Glutamatergic neuron (in vitro differentiated cells): ENCODE measurements at regions not wholly inside any gene's neighbourhood (a gene's known extent, or its start where the extent isn't known, plus 50 kb on each side); places are given as distances from the start of the nearest gene placed in this dataset.

Source experiments
- DNase-seq: peaks from one replicate; pipeline ENCODE4 v3.0.0; 2022
- H3K27ac Mint-ChIP-seq: one replicate; pipeline ENCODE4 v1.8.0; 2020; ENCODE audit warnings: mild to moderate bottlenecking, mixed read lengths, inconsistent platforms; ENCODE audit not compliant: unreplicated experiment
- H3K27me3 Mint-ChIP-seq: one replicate; pipeline ENCODE4 v1.8.0; 2020; ENCODE audit warnings: mild to moderate bottlenecking, moderate library complexity, mixed read lengths, inconsistent platforms; ENCODE audit not compliant: unreplicated experiment
- H3K36me3 Mint-ChIP-seq: one replicate; pipeline ENCODE4 v1.8.0; 2020; ENCODE audit warnings: mild to moderate bottlenecking, mixed read lengths, inconsistent platforms; ENCODE audit not compliant: unreplicated experiment
- H3K4me1 Mint-ChIP-seq: one replicate; pipeline ENCODE4 v1.8.0; 2020; ENCODE audit warnings: mild to moderate bottlenecking, low read depth, mixed read lengths, inconsistent platforms; ENCODE audit not compliant: unreplicated experiment
- H3K4me3 Mint-ChIP-seq: one replicate; pipeline ENCODE4 v1.8.0; 2020; ENCODE audit warnings: mild to moderate bottlenecking, mixed read lengths, inconsistent platforms; ENCODE audit not compliant: unreplicated experiment
- H3K9me3 Mint-ChIP-seq: one replicate; pipeline ENCODE4 v1.8.0; 2020; ENCODE audit warnings: mild to moderate bottlenecking, moderate library complexity, mixed read lengths, inconsistent platforms; ENCODE audit not compliant: unreplicated experiment
- CTCF ChIP-seq: fragments of 200-600 bp; sonication (generic); IDR thresholded peaks from one replicate; pipeline ENCODE4 v1.5.0; 2021; ENCODE audit not compliant: partially characterized antibody, unreplicated experiment

GRCh38 chr3:190222916-190223315 is 99.3 kb downstream of the CLDN1 start:
- no peak for DNase-seq
- Mint-ChIP-seq H3K9me3 (peaks cover 4% of the 10 kb centered on the region), H3K27ac (no peak overlapping the region), H3K36me3 (no peaks in the 10 kb centered on the region), H3K27me3 (no peaks in the 10 kb centered on the region), H3K4me3 (no peak overlapping the region), H3K4me1 (no peaks in the 10 kb centered on the region)
- TF ChIP-seq CTCF = no peak

GRCh38 chr3:190222360-190222759 is 99.9 kb downstream of the CLDN1 start:
- Mint-ChIP-seq H3K4me3 (no peak overlapping the region), H3K27me3 (no peaks in the 10 kb centered on the region), H3K27ac (no peak overlapping the region), H3K9me3 (peaks cover 4% of the 10 kb centered on the region), H3K4me1 (no peaks in the 10 kb centered on the region), H3K36me3 (no peaks in the 10 kb centered on the region)
- no peak for DNase-seq
- TF ChIP-seq CTCF = no peak

- no peaks in the 10 kb centered on the region for H3K36me3 Mint-ChIP-seq
Measured at GRCh38 chr3:190220362-190220761, 99.7 kb upstream of the P3H2 start.

GRCh38 chr3:190217081-190217480 is 96.4 kb upstream of the P3H2 start:
- Mint-ChIP-seq H3K36me3 (no peaks in the 10 kb centered on the region), H3K4me3 (no peak overlapping the region), H3K4me1 (no peaks in the 10 kb centered on the region), H3K27me3 (no peaks in the 10 kb centered on the region), H3K27ac (no peak overlapping the region), H3K9me3 (peaks cover 4% of the 10 kb centered on the region)
- no peak for TF ChIP-seq CTCF
- DNase-seq = no peak

More at GRCh38 chr3:190220362-190220761, 99.7 kb upstream of the P3H2 start:
- no peaks in the 10 kb centered on the region for H3K27me3 Mint-ChIP-seq
- no peaks in the 10 kb centered on the region for H3K4me1 Mint-ChIP-seq
- peaks cover 4% of the 10 kb centered on the region for H3K9me3 Mint-ChIP-seq
- no peak for DNase-seq
- no peak for TF ChIP-seq CTCF
- H3K4me3 Mint-ChIP-seq = no peak overlapping the region
- H3K27ac Mint-ChIP-seq = no peak overlapping the region

GRCh38 chr3:190213727-190214126 is 93.0 kb upstream of the P3H2 start:
- DNase-seq = no peak
- Mint-ChIP-seq H3K9me3 (no peaks in the 10 kb centered on the region), H3K4me3 (no peak overlapping the region)

More at GRCh38 chr3:190213727-190214126, 93.0 kb upstream of the P3H2 start:
- no peaks in the 10 kb centered on the region for H3K27me3 Mint-ChIP-seq
- no peaks in the 10 kb centered on the region for H3K36me3 Mint-ChIP-seq
- TF ChIP-seq CTCF = no peak
- no peak overlapping the region for H3K27ac Mint-ChIP-seq
- no peaks in the 10 kb centered on the region for H3K4me1 Mint-ChIP-seq
